Choroid plexus epithelial cell (primary cell): ENCODE measurements at regions not wholly inside any gene's neighbourhood (a gene's known extent, or its start where the extent isn't known, plus 50 kb on each side); places are given as distances from the start of the nearest gene placed in this dataset.

Source experiments
- DNase-seq: peaks from one replicate; pipeline ENCODE4 v3.0.0-alpha.2; 2010; ENCODE audit warnings: low read depth
- H3K4me3 ChIP-seq: 2 replicates; pipeline ENCODE4 v1.5.1; 2011; ENCODE audit warnings: low read depth, mild to moderate bottlenecking, control low read depth, low read length, moderate library complexity
- CTCF ChIP-seq: conservative IDR thresholded peaks from 2 replicates; pipeline ENCODE4 v1.5.1; 2011; ENCODE audit warnings: low read depth, mild to moderate bottlenecking, control low read depth, inconsistent platforms, low read length, moderate library complexity

- no peak for DNase-seq
- H3K4me3 ChIP-seq = no peak overlapping the region
- TF ChIP-seq CTCF = no peak
Measured at GRCh38 chr11:70496591-70497535, 98.5 kb downstream of the CTTN start.

DNA sequence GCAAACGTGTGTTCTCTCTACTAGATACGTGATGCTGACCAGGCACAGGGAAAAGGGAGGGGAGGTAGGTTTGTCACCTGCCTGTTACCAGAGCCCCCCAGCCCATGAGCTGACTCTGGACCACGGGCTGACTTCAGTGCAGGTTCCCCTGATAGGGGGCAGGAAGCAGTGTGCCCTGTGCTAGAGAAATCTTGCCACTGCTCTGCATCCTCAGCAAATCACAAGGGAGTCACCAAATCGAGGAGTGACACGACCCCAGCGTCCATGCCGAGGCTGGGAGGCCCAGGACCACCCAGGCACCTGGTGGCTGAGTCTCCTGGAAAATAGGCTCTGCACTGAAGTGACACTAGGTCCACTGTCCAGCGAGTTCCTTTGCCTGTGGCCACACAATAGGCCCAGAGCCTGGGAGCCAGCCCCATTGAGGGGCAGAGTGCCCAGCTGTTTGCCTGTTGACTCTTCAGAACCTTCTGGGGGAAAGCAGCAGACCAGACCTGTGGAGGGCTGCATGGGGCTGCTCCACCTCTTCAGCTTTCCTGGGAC lies 99.3 kb downstream of the CTTN start:
- TF ChIP-seq CTCF = no peak
- no peak overlapping the region for H3K4me3 ChIP-seq
- no peak for DNase-seq

DNA sequence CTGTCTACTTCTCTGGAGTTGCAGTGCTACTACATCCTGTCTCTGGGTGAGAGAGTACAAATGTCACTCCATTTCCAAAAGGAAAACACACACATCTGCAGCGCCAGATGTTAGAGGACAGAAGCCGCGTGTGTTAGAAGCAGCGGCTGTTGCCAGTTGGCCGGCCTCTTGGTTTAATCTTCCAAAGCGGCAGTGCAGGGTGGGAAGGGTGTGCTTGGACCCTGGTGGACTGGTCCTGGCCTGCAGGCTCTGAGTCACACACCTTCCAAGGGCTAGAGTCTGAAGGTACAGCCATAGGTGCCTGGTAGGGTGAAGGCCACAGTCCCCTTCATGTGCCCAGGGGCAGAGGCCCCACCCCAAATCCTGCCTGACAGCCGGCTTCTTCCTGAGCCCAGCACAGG lies 99.8 kb downstream of the CTTN start:
- DNase-seq = no peak
- H3K4me3 ChIP-seq = no peak overlapping the region
- TF ChIP-seq CTCF = no peak

GRCh38 chr11:70498976-70499801 lies 100.9 kb downstream of the CTTN start:
- no peak for TF ChIP-seq CTCF
- DNase-seq = no peak
- H3K4me3 ChIP-seq = no peak overlapping the region

DNA sequence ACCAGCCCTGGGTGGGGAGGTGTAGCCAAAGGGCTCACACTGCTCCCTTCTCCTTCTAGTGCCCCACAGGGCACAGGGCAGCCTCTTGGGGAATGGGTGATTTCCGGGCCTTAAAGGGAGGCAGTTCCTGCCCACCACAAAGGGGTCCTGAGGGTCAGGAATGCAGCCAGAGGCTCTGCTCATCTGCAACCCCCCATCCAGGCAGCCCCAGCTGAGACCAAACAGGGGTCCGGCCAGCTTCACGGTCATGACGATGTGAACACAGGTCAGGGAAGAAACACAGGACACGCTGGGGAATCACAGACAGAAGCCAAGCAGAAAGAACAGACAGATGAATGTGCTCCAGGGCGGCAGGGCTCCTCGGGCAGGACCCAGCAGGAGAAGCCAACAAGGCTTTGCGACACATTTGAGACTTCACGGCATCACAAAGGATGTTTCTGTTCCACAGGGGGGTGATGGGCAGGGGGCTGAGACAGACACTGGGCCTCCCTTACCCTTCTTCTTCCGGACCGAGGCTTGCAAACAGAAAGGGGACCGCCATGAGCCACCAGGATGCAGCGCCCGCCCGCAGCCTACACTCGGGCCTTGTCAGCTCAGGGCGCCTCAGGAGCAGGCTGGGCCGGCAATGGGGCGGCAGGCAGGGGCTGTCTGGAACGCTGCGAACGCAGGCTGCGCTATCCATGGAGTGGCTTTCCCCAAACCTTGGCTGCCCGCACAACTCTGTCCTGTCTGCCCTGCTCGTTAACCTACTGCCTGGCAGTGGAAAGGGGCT lies 101.9 kb downstream of the CTTN start:
- no peak overlapping the region for H3K4me3 ChIP-seq
- TF ChIP-seq CTCF = no peak
- DNase-seq = no peak

DNA sequence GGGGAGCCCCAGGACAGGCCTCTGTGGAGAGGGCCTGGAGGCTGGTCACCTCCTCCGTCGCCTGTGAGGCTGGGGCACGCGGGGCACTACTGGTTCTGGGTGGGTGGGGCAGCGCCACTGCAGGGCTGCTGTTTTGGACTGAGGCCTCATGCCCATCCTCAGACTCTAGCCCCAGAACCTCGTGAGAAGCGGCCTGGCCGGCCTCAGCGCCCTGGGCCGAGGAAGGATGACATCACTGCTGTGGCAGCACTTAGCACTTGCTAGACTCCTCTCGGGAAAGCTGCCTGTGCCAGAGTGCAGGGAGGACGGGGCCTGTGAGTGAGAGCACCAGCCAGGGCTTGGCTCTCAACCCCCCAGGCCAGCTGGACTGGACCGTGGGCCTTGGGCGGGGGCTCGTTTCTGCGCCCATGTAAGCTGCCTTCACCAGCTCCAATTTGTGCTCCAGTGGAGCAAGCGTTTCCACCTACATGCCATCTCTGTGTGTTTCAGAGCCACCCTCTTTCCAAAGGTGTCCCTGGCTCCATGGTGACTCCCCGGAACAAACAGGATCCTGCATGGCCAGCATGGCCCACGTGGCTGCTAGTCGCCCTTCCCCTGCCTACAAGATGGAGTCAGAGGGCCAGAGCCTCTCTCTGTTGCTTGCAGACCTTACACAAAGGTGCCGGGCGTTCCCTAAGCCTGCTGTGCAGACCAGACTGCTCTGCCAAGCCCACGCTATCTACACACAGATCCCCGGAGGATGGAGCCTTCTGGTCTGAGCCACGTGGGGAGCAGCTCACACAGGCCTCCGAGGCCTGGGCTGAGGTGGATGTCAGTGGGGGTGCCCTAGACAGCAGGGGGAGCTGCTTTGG lies 102.9 kb downstream of the CTTN start:
- H3K4me3 ChIP-seq = no peak overlapping the region
- no peak for TF ChIP-seq CTCF
- no peak for DNase-seq
